Activated CD4-positive, alpha-beta T cell treated with anti-CD3 and anti-CD28 coated beads for 36 hours (primary cell): ENCODE measurements at regions not wholly inside any gene's neighbourhood (a gene's known extent, or its start where the extent isn't known, plus 50 kb on each side); places are given as distances from the start of the nearest gene placed in this dataset.

ENCODE experiments used
- ATAC-seq: fragments of 200-7000 bp; cut with Tn5 transposase; one replicate; pipeline ENCODE4 v1.10.0; 2021; ENCODE audit warnings: mild to moderate bottlenecking, moderate library complexity
- CTCF ChIA-PET: fragments of 350-600 bp; sonication (Branson Sonifier 250); formaldehyde crosslinking; loops from one replicate; lab custom pipeline; 2021; ENCODE audit warnings: antibody characterized with exemption; lab: Charles Lee
- POLR2A ChIA-PET: fragments of 350-600 bp; sonication (Branson Sonifier 250); formaldehyde crosslinking; loops from one replicate; lab custom pipeline; 2021; ENCODE audit warnings: antibody characterized with exemption, inconsistent platforms; lab: Charles Lee
- DNase-seq: peaks from one replicate; pipeline ENCODE4 v3.0.0-alpha.2; 2020
- H3K27ac Mint-ChIP-seq: one replicate; pipeline ENCODE4 v1.8.0; 2021; ENCODE audit warnings: mixed read lengths
- H3K27me3 Mint-ChIP-seq: one replicate; pipeline ENCODE4 v1.8.0; 2021; ENCODE audit warnings: mixed read lengths
- H3K36me3 Mint-ChIP-seq: one replicate; pipeline ENCODE4 v1.8.0; 2021; ENCODE audit warnings: low read depth, mixed read lengths
- H3K4me1 Mint-ChIP-seq: one replicate; pipeline ENCODE4 v1.8.0; 2021; ENCODE audit warnings: mixed read lengths
- H3K4me3 Mint-ChIP-seq: one replicate; pipeline ENCODE4 v1.8.0; 2021; ENCODE audit warnings: mild to moderate bottlenecking, moderate library complexity, mixed read lengths
- H3K9me3 Mint-ChIP-seq: one replicate; pipeline ENCODE4 v1.8.0; 2021; ENCODE audit warnings: low read depth, mixed read lengths
- intact Hi-C, 2 experiments: fragments of 100-400 bp; cut with DNase I in 1 of 2; cut with micrococcal nuclease in 1 of 2; formaldehyde crosslinking; loops; one replicate each; pipeline versions ENCODE4 v1.14.2 to v1.15.1; 2022 to 2024; cut with DNase I, micrococcal nuclease

DNA sequence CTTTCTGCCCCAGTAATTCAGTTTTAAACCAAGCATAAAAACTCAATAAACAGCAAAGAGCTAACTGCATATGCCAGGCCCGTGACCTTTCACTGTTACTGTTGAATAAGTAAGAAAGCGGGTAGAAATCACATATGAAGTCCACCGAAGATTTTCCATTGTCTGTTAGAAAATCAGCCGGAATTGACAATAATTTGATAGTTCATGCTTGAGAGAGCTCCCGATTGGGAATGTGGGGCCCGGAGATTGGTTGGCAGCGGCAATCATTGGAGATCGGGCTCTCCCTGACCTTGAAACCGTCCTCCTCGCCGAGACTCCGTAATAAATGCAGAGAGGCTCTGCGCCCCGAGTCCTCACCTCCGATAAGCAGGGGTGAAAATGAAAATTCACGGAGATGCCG is 709.6 kb downstream of the BRD1 start:
- Mint-ChIP-seq H3K4me1 (no peaks in the 10 kb centered on the region), H3K27me3 (no peaks in the 10 kb centered on the region), H3K4me3 (no peak overlapping the region), H3K27ac (no peak overlapping the region), H3K36me3 (no peaks in the 10 kb centered on the region), H3K9me3 (no peaks in the 10 kb centered on the region)
- POLR2A ChIA-PET: no interaction called here
- intact Hi-C loops: no loop called here
- ATAC-seq (no peak), DNase-seq (no peak)
- CTCF ChIA-PET: no interaction called here

DNA sequence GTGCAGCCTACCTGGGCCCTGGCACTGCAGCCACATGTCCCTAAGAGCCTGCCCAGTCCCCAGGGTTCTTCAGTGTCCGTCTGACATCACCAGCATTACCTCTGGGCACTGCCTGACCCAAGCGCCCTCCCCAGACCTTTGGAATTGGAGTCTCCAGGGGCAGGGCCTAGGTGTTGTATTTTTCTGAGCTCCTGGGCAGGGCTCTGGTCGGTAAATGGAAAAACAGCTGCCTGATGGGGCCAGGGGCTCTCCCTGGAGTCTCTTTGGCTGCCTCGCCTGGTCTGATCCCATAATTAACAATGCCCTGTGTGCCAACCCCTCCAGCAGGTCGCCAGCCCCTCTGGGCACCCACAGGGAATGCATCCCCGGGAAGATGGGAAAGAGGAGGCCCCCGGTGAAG is 710.2 kb downstream of the BRD1 start:
- ATAC-seq: no peak
- Mint-ChIP-seq H3K9me3 (no peaks in the 10 kb centered on the region), H3K36me3 (no peaks in the 10 kb centered on the region), H3K27me3 (no peaks in the 10 kb centered on the region), H3K4me1 (no peaks in the 10 kb centered on the region), H3K4me3 (no peak overlapping the region), H3K27ac (no peak overlapping the region)
- CTCF ChIA-PET: no interaction called here
- intact Hi-C loops: no loop called here
- DNase-seq: no peak
- POLR2A ChIA-PET: no interaction called here

DNA sequence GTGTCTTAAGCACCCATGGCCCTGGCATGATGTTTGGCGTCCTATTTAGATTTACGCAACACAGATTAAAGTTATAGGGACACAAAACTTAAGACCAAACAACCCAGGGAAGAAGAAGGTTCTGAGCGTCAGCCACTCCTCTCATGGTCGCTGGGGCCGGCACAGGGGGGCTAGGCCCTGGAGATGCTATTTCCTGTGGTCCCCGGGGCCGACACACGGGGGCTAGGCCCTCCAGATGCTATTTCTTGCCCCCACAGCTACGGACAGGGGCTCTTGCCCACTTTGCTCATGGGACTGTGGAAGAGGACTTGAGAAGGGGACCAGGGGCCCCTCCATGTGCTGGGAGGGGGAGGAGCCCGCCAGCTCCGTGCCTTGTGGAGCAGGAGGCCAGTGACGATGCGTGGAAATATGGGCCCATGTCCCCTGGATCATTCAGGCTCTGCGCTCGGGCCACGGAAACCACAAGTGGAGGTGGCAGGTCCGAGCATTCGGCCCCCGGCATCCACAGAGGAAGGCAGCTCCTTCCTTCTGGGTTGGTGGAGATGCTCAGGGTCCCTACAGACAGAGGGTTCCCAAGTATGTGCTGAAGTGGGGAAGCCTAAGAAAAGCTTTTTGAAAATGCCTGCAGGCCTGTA is 711.1 kb downstream of the BRD1 start:
- H3K27ac Mint-ChIP-seq: no peak overlapping the region
- no peak for ATAC-seq
- POLR2A ChIA-PET: no interaction called here
- no peak for DNase-seq
- no peak overlapping the region for H3K4me3 Mint-ChIP-seq
- intact Hi-C loops: no loop called here
- H3K9me3 Mint-ChIP-seq: no peaks in the 10 kb centered on the region
- H3K4me1 Mint-ChIP-seq: no peaks in the 10 kb centered on the region
- no peaks in the 10 kb centered on the region for H3K27me3 Mint-ChIP-seq
- H3K36me3 Mint-ChIP-seq: no peaks in the 10 kb centered on the region
- CTCF ChIA-PET: no interaction called here

DNA sequence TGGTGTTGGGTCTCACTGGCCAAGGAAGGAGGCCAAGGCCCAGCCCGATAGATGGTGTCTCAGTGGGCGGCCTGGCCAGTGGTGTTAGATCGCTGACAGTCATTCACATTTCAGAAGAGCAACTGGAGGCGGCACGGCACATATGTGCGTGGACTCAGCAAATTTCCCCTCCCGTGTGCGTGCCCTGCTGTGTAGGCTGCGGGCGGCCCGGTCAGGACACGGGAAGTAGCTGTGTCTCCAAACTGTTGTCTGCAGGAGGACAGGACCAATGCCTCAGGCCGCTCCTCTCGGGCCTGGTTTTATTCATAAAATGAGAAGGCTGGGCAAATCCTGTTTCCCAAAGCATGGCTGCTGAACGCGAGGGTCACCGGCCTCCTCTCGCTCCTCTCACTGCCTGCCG is 711.7 kb downstream of the BRD1 start:
- DNase-seq: no peak
- intact Hi-C loops: no loop called here
- Mint-ChIP-seq H3K4me3 (no peak overlapping the region), H3K27me3 (no peaks in the 10 kb centered on the region), H3K4me1 (no peaks in the 10 kb centered on the region), H3K27ac (no peak overlapping the region), H3K36me3 (no peaks in the 10 kb centered on the region), H3K9me3 (no peaks in the 10 kb centered on the region)
- ChIA-PET POLR2A (no interaction called here), CTCF (no interaction called here)
- no peak for ATAC-seq

DNA sequence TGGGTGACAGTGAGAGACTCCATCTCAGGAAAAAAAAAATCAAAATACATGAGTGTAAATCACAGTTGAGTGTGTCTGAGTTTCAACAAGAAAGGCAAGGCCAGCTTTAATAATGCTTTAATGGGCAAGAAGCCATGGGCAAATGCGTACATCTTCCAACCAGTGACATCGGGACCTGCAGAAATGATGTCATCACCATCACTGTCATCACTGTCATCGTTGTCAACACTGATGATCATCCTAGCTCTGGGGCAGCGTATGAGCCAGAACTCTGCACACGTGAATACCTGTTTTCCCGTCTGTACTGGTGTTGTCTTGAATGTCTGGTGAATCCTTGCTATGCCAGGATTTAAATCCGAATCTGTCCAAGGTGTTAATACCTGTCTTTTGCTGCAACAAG is 712.5 kb downstream of the BRD1 start:
- H3K27ac Mint-ChIP-seq: no peak overlapping the region

DNA sequence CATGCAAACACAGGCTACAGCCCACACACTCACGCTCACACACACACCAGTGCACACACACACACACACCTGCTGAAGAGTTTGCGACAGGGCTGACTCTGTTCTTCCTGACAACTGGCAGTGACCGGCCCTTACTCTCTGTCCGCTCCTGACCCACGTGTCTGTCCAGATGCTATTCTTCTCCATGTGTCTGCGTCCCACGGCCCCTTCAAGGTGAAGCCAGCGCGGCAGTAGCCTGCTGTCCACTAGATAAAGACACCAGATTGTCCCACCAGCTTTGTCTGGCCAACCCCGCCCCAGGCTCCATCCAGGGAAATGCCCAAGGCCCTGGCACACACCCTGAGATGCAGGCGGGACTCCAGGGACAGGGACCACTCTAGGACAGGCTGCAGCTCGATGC is 713.9 kb downstream of the BRD1 start:
- DNase-seq: no peak
- no peaks in the 10 kb centered on the region for H3K27me3 Mint-ChIP-seq
- no peak overlapping the region for H3K27ac Mint-ChIP-seq
- no peaks in the 10 kb centered on the region for H3K36me3 Mint-ChIP-seq
- H3K4me1 Mint-ChIP-seq: no peaks in the 10 kb centered on the region
- intact Hi-C loops: no loop called here
- ATAC-seq: no peak
- CTCF ChIA-PET: no interaction called here
- POLR2A ChIA-PET: no interaction called here
- H3K4me3 Mint-ChIP-seq: no peak overlapping the region
- no peaks in the 10 kb centered on the region for H3K9me3 Mint-ChIP-seq

More for the DNA sequence above, 712.5 kb downstream of the BRD1 start:
- no peaks in the 10 kb centered on the region for H3K27me3 Mint-ChIP-seq
- H3K4me1 Mint-ChIP-seq: no peaks in the 10 kb centered on the region
- DNase-seq: no peak
- no peaks in the 10 kb centered on the region for H3K9me3 Mint-ChIP-seq
- ChIA-PET CTCF (interaction anchor here (0.6 kb wide), 1 partner anchor 50 kb away, joined by 3 read pairs; no protein-coding TSS in a partner anchor), POLR2A (no interaction called here)
- no peak overlapping the region for H3K4me3 Mint-ChIP-seq
- no peaks in the 10 kb centered on the region for H3K36me3 Mint-ChIP-seq
- intact Hi-C loops: no loop called here
- no peak for ATAC-seq

DNA sequence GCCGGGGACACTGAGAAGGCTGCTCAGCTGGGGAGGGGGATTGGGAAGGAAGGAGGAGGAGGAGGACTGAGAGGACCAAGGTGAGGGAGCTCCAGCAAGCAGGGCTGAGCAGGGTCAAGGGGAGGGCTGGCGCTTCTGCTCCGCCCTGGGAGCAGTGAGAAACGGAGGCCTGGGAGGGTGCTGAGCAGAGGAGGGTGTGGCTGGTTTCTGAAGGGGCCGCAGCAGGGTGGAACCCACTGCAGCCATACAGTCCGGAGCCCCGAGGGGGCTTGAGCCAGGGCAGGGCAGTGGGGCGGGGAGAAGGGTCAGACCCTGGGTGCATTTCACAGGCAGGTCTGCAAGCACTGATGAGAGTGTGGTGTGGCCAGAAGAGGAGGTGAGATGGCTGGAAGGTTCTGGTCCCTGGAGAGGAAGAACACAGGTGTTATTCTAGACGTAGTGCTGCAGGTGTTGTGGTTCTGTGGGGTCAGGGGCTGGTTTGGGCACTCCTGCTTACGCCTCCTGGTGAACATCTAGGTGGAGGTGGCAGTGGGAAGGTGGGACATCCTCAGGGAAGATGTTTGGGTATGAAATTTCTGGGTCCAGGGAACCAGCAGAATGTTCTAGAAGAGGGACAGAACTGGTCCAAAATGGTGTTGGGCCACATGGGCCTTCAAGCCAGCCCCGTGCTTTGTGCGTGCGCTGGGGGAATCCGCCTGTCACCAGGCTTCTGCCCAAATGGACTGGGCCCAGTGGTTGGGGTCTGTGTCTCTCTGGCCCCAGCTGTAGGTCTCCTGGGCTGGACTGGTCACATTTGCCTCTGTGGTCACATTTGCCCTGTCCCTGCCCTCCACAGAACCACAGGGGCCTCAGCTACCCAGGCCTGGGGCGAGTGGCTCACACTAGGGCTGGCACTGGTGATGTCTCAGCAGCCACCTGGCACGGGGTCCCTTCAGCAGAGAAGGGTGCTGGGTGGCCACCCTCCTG is 714.7 kb downstream of the BRD1 start:
- no peak for DNase-seq
- ChIA-PET CTCF (no interaction called here), POLR2A (no interaction called here)
- H3K9me3 Mint-ChIP-seq: no peaks in the 10 kb centered on the region
- ATAC-seq: no peak
- no peaks in the 10 kb centered on the region for H3K4me1 Mint-ChIP-seq
- H3K27me3 Mint-ChIP-seq: peaks cover 3% of the 10 kb centered on the region
- H3K4me3 Mint-ChIP-seq: no peak overlapping the region
- H3K36me3 Mint-ChIP-seq: no peaks in the 10 kb centered on the region
- H3K27ac Mint-ChIP-seq: no peak overlapping the region
- intact Hi-C loops: no loop called here

DNA sequence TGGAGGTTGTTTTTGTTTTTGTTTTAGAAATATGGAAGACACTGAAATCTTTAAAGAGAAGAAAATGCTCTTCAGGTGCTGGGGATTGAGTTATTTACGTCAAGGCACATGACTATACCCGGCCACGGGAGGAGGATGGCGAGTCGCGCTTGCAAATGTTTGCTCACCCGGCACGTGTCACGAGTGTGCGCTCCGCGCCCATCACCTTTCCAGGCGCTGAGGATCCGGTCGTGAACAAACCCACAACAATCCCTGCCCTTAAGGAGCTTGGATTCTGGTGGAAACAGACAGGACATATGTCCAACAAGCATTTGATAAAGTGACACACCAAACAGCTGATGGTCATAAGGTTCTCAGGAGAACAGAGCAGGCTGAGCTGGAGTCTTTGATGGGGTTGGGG is 715.5 kb downstream of the BRD1 start:
- Mint-ChIP-seq H3K27me3 (peaks cover 6% of the 10 kb centered on the region), H3K4me3 (no peak overlapping the region), H3K9me3 (no peaks in the 10 kb centered on the region), H3K4me1 (no peaks in the 10 kb centered on the region), H3K36me3 (no peaks in the 10 kb centered on the region), H3K27ac (no peak overlapping the region)
- ATAC-seq: no peak
- DNase-seq: no peak
- ChIA-PET CTCF (no interaction called here), POLR2A (no interaction called here)
- intact Hi-C loops: no loop called here

DNA sequence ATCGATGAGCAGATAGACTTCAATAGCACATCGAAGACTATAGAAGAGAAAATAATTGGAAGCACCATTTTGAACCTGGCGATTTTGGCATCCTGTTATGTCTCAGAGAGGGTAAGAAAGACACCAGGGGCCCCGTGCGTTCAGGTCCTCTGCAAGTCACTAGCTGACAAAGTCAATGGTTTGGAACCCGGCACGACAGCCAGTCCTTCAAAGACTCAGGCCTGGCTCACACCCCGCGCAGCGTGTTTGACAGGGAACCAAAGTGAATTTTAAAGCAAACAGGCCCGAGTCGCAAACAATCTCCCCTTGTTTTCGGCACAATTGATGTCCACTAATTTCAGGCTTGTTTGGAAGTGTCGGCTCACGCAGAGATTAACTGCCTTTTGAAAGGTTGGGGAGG is 716.6 kb downstream of the BRD1 start:
- no peak for DNase-seq
- CTCF ChIA-PET: no interaction called here
- Mint-ChIP-seq H3K27me3 (peaks cover 6% of the 10 kb centered on the region), H3K27ac (no peak overlapping the region), H3K36me3 (no peaks in the 10 kb centered on the region), H3K4me3 (no peak overlapping the region), H3K9me3 (no peaks in the 10 kb centered on the region), H3K4me1 (no peaks in the 10 kb centered on the region)
- intact Hi-C loops: no loop called here
- no peak for ATAC-seq
- POLR2A ChIA-PET: no interaction called here

DNA sequence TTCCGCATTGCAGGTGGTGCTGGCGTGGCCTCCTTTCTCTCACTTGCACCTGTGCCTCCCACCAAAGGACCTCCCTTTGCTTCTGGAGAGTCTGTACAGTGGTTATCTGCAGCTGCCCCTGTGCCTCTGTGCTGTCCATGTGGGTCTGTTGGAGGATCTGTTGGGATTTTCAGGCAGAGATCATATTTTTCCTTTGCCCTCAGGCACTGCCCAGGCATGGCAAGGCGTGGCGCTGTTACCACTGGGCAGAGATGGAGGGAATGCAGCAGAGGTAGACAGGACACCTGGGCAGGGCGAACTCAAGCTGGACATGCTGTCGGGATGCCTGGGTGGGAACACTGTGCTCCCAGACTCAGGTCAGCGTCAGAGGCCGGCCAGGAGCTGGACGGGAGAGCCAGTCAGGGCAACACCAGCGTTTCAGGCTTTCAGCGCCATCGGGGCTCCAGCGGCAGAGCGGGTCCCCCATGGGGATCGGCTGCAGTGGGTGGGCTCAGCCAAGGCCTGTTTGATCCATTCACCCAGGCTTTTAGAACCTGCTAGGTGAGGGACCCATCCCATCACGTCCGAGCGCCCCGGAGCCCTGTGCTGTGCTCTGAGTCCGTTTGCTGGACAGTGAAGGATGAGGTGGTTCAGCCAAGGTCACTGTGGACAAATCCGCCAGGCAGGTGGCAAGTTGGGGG is 718.9 kb downstream of the BRD1 start:
- Mint-ChIP-seq H3K27ac (no peak overlapping the region), H3K9me3 (no peaks in the 10 kb centered on the region), H3K4me3 (no peak overlapping the region), H3K4me1 (no peaks in the 10 kb centered on the region), H3K27me3 (peaks cover 10% of the 10 kb centered on the region), H3K36me3 (no peaks in the 10 kb centered on the region)
- intact Hi-C loops: no loop called here
- POLR2A ChIA-PET: no interaction called here
- CTCF ChIA-PET: no interaction called here
- ATAC-seq (no peak), DNase-seq (no peak)

DNA sequence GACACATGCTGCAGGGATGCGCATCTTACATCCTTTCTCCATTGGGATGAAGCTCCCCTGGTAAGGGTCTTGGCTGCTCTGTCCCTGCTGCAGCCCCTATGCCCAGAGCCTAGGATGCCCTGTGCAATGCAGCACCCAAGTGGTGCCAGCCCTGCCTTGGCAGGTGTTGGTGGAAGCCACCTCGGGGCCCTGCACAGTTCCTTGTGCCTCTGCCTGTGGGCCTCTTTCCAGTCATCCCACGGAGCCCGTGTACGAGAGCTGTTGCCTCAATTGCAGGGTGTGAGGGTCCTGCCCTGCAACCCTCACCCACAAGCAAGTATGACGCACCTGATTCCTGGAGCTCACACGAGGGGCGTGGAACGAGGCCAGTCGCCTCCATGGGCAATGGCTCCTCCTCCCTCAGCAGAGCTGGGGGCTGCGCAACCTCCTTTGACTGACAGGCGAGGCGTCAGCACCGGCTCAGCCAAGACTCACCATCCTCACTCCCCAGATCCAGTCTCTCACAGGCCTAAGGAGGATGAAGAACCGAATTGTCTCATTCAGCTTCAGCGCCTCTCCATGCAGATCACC is 719.6 kb downstream of the BRD1 start:
- Mint-ChIP-seq H3K27ac (no peak overlapping the region), H3K4me3 (no peak overlapping the region), H3K9me3 (no peaks in the 10 kb centered on the region), H3K36me3 (no peaks in the 10 kb centered on the region), H3K27me3 (peaks cover 10% of the 10 kb centered on the region), H3K4me1 (no peaks in the 10 kb centered on the region)
- DNase-seq (no peak), ATAC-seq (no peak)
- intact Hi-C loops: no loop called here
- ChIA-PET POLR2A (no interaction called here), CTCF (no interaction called here)
